Chondrocyte (in vitro differentiated cells): ENCODE measurements at regions not wholly inside any gene's neighbourhood (a gene's known extent, or its start where the extent isn't known, plus 50 kb on each side); places are given as distances from the start of the nearest gene placed in this dataset.
A peak's percentile ranks its signal among the peaks of the same experiment; 100 is the strongest.

ENCODE experiments used
- DNase-seq: peaks from one replicate; pipeline ENCODE4 v3.0.0; 2021; ENCODE audit warnings: mixed read lengths, low spot score
- H3K27ac Mint-ChIP-seq: one replicate; pipeline ENCODE4 v1.8.0; 2021; ENCODE audit warnings: mild to moderate bottlenecking, moderate library complexity, mixed read lengths; ENCODE audit not compliant: unreplicated experiment
- H3K27me3 Mint-ChIP-seq: 2 replicates; pipeline ENCODE4 v1.8.0; 2021; ENCODE audit warnings: low read depth, mixed read lengths
- H3K36me3 Mint-ChIP-seq: 2 replicates; pipeline ENCODE4 v1.8.0; 2021; ENCODE audit warnings: low read depth, mixed read lengths
- H3K4me1 Mint-ChIP-seq: 2 replicates; pipeline ENCODE4 v1.8.0; 2021; ENCODE audit warnings: low read depth, mild to moderate bottlenecking, mixed read lengths
- H3K4me3 Mint-ChIP-seq: one replicate; pipeline ENCODE4 v1.8.0; 2021; ENCODE audit warnings: mild to moderate bottlenecking, moderate library complexity, mixed read lengths; ENCODE audit not compliant: unreplicated experiment
- H3K9me3 Mint-ChIP-seq: 2 replicates; pipeline ENCODE4 v1.8.0; 2021; ENCODE audit warnings: low read depth, mixed read lengths
- TF ChIP-seq, protein P1 (sequence below): fragments of 200-600 bp; sonication (generic); IDR thresholded peaks from 2 replicates; pipeline ENCODE4 v1.5.0; 2021; ENCODE audit warnings: antibody characterized with exemption, mild to moderate bottlenecking, moderate library complexity

DNA sequence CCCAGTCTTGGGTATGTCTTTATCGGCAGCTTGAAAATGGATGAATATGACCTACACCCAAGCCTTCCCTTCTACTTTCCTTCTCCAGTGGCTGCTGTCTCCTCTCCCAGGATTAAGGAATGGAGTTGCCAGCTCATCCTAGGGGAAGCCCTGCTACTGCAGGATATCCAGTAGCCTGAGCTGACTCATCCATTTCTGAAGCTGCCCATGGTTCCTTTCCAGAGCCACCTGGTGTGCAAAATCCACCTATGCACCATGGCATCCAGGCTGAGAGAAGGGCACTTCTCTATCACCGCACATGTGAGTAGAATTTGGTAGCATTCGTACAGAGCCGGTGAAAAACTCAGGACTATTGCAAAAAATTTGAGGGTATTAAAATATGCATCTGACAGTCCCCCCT is 290.8 kb downstream of the YTHDC2 start:
- H3K36me3 Mint-ChIP-seq: no peaks in the 10 kb centered on the region
- no peak overlapping the region for H3K4me3 Mint-ChIP-seq
- H3K27me3 Mint-ChIP-seq: peaks cover 2% of the 10 kb centered on the region
- no peak overlapping the region for H3K27ac Mint-ChIP-seq
- H3K4me1 Mint-ChIP-seq: peaks cover 17% of the 10 kb centered on the region
- H3K9me3 Mint-ChIP-seq: peaks cover 3% of the 10 kb centered on the region
- TF ChIP-seq, protein P1, sequence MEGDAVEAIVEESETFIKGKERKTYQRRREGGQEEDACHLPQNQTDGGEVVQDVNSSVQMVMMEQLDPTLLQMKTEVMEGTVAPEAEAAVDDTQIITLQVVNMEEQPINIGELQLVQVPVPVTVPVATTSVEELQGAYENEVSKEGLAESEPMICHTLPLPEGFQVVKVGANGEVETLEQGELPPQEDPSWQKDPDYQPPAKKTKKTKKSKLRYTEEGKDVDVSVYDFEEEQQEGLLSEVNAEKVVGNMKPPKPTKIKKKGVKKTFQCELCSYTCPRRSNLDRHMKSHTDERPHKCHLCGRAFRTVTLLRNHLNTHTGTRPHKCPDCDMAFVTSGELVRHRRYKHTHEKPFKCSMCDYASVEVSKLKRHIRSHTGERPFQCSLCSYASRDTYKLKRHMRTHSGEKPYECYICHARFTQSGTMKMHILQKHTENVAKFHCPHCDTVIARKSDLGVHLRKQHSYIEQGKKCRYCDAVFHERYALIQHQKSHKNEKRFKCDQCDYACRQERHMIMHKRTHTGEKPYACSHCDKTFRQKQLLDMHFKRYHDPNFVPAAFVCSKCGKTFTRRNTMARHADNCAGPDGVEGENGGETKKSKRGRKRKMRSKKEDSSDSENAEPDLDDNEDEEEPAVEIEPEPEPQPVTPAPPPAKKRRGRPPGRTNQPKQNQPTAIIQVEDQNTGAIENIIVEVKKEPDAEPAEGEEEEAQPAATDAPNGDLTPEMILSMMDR: no peak
- DNase-seq: no peak

DNA sequence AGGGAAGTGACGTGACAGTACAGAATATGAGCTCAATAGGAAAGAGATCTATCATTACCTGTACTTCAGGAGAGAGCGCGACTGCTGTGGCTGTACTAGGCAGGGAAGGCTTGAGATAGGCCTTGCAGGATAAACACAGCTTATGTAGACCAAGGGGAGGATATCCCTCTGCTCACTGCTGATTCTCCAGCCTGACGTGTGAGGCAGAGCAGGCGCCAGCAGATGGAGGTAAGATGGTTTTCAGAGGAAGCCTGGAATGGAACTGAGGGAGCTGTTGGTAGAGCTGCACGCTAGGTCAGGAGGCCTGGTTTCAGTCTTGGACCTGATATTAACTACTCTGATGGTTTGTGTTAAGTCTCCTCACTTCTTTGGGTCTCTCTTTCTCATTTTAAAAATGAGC is 291.4 kb downstream of the YTHDC2 start:
- no peak overlapping the region for H3K27ac Mint-ChIP-seq
- H3K4me3 Mint-ChIP-seq: no peak overlapping the region
- no peak for DNase-seq
- TF ChIP-seq, protein P1: no peak
- peaks cover 3% of the 10 kb centered on the region for H3K9me3 Mint-ChIP-seq
- no peaks in the 10 kb centered on the region for H3K36me3 Mint-ChIP-seq
- H3K4me1 Mint-ChIP-seq: peaks cover 17% of the 10 kb centered on the region
- H3K27me3 Mint-ChIP-seq: peaks cover 5% of the 10 kb centered on the region

DNA sequence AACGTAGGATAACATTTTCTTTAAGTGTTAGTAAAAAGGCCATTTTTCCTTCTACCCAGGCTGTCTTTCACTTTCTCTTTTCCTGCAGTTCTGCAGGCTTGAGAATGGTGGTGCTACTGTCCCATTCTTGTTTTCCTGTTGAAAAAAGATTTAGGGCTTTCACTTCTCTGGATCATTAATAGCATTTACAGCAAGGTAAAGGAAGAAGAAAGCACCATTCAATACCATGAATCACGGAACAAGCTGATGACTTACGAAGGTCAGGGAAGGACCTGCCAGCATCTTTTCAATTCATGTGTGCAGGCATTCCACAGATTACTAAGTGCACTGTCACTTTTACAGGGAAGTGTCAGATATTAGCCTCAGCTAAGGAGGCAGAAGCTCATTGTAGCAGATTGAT is 292.8 kb downstream of the YTHDC2 start:
- no peak overlapping the region for H3K27ac Mint-ChIP-seq
- no peak for DNase-seq
- H3K9me3 Mint-ChIP-seq: peaks cover 3% of the 10 kb centered on the region
- TF ChIP-seq, protein P1: peak; percentile 69
- H3K4me1 Mint-ChIP-seq: peaks cover 17% of the 10 kb centered on the region
- no peak overlapping the region for H3K4me3 Mint-ChIP-seq
- peaks cover 3% of the 10 kb centered on the region for H3K27me3 Mint-ChIP-seq
- no peaks in the 10 kb centered on the region for H3K36me3 Mint-ChIP-seq

DNA sequence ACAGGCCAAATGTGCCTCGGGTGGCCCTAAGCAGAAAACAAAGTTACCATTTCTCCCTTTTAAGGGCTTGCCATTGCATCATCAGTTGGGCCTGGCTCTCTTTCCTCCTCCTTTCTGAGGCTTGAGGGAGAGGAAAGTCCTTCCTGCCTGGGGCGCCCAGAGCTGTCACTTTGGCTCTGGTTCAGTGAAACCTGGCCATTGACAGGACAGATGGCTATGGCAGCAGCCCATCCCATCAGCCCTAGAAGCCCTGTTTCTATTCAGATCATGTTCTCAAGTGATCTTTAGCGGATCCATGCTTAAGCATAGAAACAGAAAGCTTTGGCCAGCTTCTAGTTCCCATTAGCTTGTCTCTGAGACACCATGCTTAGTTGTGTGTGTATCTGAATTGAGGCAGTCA is 293.4 kb downstream of the YTHDC2 start:
- Mint-ChIP-seq H3K4me3 (no peak overlapping the region), H3K9me3 (peaks cover 3% of the 10 kb centered on the region), H3K36me3 (no peaks in the 10 kb centered on the region), H3K4me1 (peaks cover 17% of the 10 kb centered on the region), H3K27me3 (peaks cover 3% of the 10 kb centered on the region), H3K27ac (no peak overlapping the region)
- TF ChIP-seq, protein P1: no peak
- DNase-seq: no peak

DNA sequence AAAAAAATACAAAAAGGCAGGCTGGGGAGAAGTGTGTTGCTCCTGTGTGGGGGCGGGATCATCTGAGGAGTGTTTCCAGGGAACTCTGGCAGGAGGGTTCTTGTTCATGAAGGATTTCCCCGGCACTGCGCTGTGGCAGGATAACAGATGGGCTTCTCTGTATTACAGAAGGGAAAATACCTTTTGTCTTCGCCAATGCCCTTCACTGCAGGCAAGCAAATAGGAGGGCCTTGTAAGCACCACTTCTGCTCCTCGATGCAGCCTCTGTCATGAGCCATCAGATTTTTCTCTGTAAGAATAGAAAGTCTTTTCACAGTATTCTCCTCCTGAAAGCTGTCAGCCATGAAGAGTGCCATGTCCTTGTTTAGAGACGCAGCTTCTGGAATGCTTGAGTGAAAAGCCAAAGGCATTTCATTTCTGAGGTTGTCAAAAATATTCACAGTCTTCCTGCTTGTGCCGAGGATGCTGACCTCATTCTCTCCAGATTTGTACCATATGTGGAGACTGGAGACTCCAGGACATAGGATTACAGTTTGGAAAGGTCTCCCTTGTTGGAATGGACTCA is 294.0 kb downstream of the YTHDC2 start:
- peaks cover 17% of the 10 kb centered on the region for H3K4me1 Mint-ChIP-seq
- peaks cover 3% of the 10 kb centered on the region for H3K27me3 Mint-ChIP-seq
- TF ChIP-seq, protein P1: no peak
- H3K9me3 Mint-ChIP-seq: peaks cover 3% of the 10 kb centered on the region
- no peak for DNase-seq
- no peak overlapping the region for H3K27ac Mint-ChIP-seq
- H3K36me3 Mint-ChIP-seq: no peaks in the 10 kb centered on the region
- H3K4me3 Mint-ChIP-seq: no peak overlapping the region
